BJ (cell line): ENCODE measurements at regions not wholly inside any gene's neighbourhood (a gene's known extent, or its start where the extent isn't known, plus 50 kb on each side); places are given as distances from the start of the nearest gene placed in this dataset.
A peak's percentile ranks its signal among the peaks of the same experiment; 100 is the strongest.

Experiments used
- CTCF ChIA-PET: fragments of 350-600 bp; formaldehyde crosslinking; extraction: SDS; loops from one replicate; lab custom pipeline; 2021; ENCODE audit warnings: antibody characterized with exemption, inconsistent platforms; lab: Yijun Ruan, JAX
- POLR2A ChIA-PET: fragments of 300-600 bp; sonication (Branson Sonifier 250); formaldehyde crosslinking; extraction: SDS; loops from one replicate; lab custom pipeline; 2021; ENCODE audit warnings: antibody characterized with exemption; lab: Charles Lee
- DNase-seq: peaks from one replicate; pipeline ENCODE4 v3.0.0-alpha.2; 2011; ENCODE audit warnings: low read depth
- H3K27me3 ChIP-seq: 2 replicates; pipeline ENCODE4 v1.6.0; 2011; ENCODE audit warnings: low read length; ENCODE audit not compliant: control insufficient read depth, insufficient read depth
- H3K36me3 ChIP-seq: 2 replicates; pipeline ENCODE4 v1.5.1; 2011; ENCODE audit warnings: low read length; ENCODE audit not compliant: control insufficient read depth, insufficient read depth
- H3K4me3 ChIP-seq: 2 replicates; pipeline ENCODE4 v1.5.1; 2011; ENCODE audit warnings: low read depth, mild to moderate bottlenecking, control low read depth, low read length
- TF ChIP-seq, protein P1 (sequence below): IDR thresholded peaks from 2 replicates; pipeline ENCODE4 v1.5.1; 2011; ENCODE audit warnings: low read depth, mild to moderate bottlenecking, control low read depth, inconsistent platforms, low read length, moderate library complexity; ENCODE audit not compliant: insufficient read depth

- H3K36me3 ChIP-seq: no peaks in the 10 kb centered on the region
- CTCF ChIA-PET: no interaction called here
- TF ChIP-seq, protein P1, sequence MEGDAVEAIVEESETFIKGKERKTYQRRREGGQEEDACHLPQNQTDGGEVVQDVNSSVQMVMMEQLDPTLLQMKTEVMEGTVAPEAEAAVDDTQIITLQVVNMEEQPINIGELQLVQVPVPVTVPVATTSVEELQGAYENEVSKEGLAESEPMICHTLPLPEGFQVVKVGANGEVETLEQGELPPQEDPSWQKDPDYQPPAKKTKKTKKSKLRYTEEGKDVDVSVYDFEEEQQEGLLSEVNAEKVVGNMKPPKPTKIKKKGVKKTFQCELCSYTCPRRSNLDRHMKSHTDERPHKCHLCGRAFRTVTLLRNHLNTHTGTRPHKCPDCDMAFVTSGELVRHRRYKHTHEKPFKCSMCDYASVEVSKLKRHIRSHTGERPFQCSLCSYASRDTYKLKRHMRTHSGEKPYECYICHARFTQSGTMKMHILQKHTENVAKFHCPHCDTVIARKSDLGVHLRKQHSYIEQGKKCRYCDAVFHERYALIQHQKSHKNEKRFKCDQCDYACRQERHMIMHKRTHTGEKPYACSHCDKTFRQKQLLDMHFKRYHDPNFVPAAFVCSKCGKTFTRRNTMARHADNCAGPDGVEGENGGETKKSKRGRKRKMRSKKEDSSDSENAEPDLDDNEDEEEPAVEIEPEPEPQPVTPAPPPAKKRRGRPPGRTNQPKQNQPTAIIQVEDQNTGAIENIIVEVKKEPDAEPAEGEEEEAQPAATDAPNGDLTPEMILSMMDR: no peak
- H3K4me3 ChIP-seq: no peak overlapping the region
- no peaks in the 10 kb centered on the region for H3K27me3 ChIP-seq
- POLR2A ChIA-PET: no interaction called here
- no peak for DNase-seq
Measured at GRCh38 chr14:65279510-65279909, 133.0 kb upstream of the FUT8 start.

DNA sequence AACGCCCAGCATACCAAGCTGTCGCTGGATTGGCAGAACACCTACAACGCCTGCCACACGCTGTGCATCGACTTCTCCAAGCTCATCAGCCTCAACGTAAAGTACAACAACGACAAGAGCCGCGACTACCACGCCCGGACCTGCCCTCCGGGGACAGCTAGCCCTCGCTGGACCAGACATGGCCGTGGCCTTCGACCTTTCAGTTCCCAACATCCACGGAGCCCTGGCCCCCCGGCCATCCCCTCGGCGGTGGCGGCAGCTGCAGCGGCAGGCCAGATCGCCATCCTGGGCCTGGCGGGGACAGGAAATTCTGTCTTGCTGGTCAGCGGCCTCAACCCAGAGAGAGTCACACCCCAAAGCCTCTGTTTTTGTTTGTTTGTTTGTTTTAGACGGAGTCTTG lies 132.6 kb upstream of the FUT8 start:
- Histone ChIP-seq H3K36me3 (no peaks in the 10 kb centered on the region), H3K4me3 (no peak overlapping the region), H3K27me3 (no peaks in the 10 kb centered on the region)
- ChIA-PET CTCF (no interaction called here), POLR2A (no interaction called here)
- TF ChIP-seq, protein P1: no peak
- no peak for DNase-seq

DNA sequence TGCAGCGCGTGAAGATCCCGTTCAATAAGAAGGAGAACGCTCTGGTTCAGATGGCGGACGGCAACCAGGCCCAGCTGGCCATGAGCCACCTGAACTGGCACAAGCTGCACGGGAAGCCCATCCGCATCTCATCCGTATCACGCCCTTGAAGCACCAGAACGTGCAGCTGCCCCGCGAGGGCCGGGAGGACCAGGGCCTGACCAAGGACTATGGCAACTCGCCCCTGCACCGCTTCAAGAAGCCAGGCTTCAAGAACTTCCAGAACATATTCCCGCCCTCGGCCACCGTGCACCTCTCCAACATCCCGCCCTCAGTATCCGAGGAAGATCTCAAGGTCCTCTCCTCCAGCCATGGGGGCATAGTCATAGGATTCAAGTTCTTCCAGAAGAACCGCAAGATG lies 131.9 kb upstream of the FUT8 start:
- ChIA-PET CTCF (interaction anchor here (0.6 kb wide), 1 partner anchor 102 kb away, joined by 3 read pairs; no protein-coding TSS in a partner anchor), POLR2A (no interaction called here)
- DNase-seq: no peak
- Histone ChIP-seq H3K4me3 (no peak overlapping the region), H3K27me3 (no peaks in the 10 kb centered on the region), H3K36me3 (no peaks in the 10 kb centered on the region)
- TF ChIP-seq, protein P1: no peak

GRCh38 chr14:65281991-65282895 lies 130.3 kb upstream of the FUT8 start:
- POLR2A ChIA-PET: interaction anchor here (0.5 to 1.0 kb wide), 2 partner anchors 21 to 70 kb away, joined by 7 to 12 read pairs; no protein-coding TSS in a partner anchor
- no peak overlapping the region for H3K4me3 ChIP-seq
- peak; percentile 52 for DNase-seq
- H3K27me3 ChIP-seq: no peaks in the 10 kb centered on the region
- CTCF ChIA-PET: interaction anchor here (1.0 to 1.4 kb wide), 2 partner anchors 60 to 118 kb away, joined by 4 to 5 read pairs; no protein-coding TSS in a partner anchor
- H3K36me3 ChIP-seq: no peaks in the 10 kb centered on the region
- TF ChIP-seq, protein P1: 0 out of 2 replicates have a peak, but pooled peaks have one; percentile 2

DNA sequence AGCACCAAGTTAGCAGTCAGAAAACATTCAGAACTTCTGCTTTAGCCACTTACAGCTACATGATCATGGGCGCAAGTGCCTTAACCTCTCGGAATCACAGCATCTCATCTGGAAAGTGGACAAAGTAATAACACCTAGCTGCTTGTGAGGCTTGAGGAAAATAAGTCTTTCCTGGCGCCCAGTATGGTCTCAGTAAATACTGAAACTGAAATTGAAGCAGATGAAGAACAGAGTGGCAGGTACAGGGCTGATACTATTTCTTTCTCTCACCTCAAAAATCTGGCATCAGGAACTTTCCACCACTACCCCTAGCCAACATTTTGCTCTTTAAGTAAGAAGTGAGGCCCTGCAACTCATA lies 129.7 kb upstream of the FUT8 start:
- POLR2A ChIA-PET: interaction anchor here (1.0 kb wide), 1 partner anchor 22 kb away, joined by 12 read pairs; no protein-coding TSS in a partner anchor
- Histone ChIP-seq H3K4me3 (no peak overlapping the region), H3K27me3 (no peaks in the 10 kb centered on the region), H3K36me3 (no peaks in the 10 kb centered on the region)
- TF ChIP-seq, protein P1: no peak
- CTCF ChIA-PET: interaction anchor here (1.0 to 1.4 kb wide), 2 partner anchors 60 to 119 kb away, joined by 4 to 5 read pairs; no protein-coding TSS in a partner anchor
- DNase-seq: no peak
